H1 (cell line): ENCODE measurements at regions not wholly inside any gene's neighbourhood (a gene's known extent, or its start where the extent isn't known, plus 50 kb on each side); places are given as distances from the start of the nearest gene placed in this dataset.

Source experiments
- KDM1A ChIP-seq: fragments of 200-600, 300-600 bp; sonication (generic); IDR thresholded peaks from 2 replicates; pipeline ENCODE4 v1.7.1; 2016; ENCODE audit warnings: mild to moderate bottlenecking, low read length, borderline replicate concordance

GRCh38 chr10:130339911-130340310 lies 203.7 kb downstream of the GLRX3 start (continued):
- no peak for TF ChIP-seq KDM1A
